Ammon's horn (tissue), 1 donor: ENCODE measurements at regions not wholly inside any gene's neighbourhood (a gene's known extent, or its start where the extent isn't known, plus 50 kb on each side); places are given as distances from the start of the nearest gene placed in this dataset.
A peak's percentile ranks its signal among the peaks of the same experiment; 100 is the strongest.

Source experiments
- DNase-seq: peaks from one replicate; pipeline ENCODE4 v3.0.0-alpha.2; 2016; ENCODE audit warnings: low spot score

GRCh38 chr18:60980422-60981005 is 352.7 kb upstream of the CDH20 start:
- no peak for DNase-seq

GRCh38 chr18:60981682-60982328 is 351.4 kb upstream of the CDH20 start:
- DNase-seq: no peak

GRCh38 chr18:60982329-60982695 is 350.9 kb upstream of the CDH20 start:
- DNase-seq: no peak

- DNase-seq: no peak
Measured at GRCh38 chr18:60982928-60983327, 350.3 kb upstream of the CDH20 start.

GRCh38 chr18:60984510-60984909 is 348.7 kb upstream of the CDH20 start:
- DNase-seq: no peak

- DNase-seq: no peak
Measured at GRCh38 chr18:60987963-60988362, 345.3 kb upstream of the CDH20 start.

GRCh38 chr18:60996326-60996725 is 336.9 kb upstream of the CDH20 start:
- DNase-seq: no peak

GRCh38 chr18:60996822-60997221 is 336.4 kb upstream of the CDH20 start:
- DNase-seq: peak; percentile 13

GRCh38 chr18:61001138-61001537 is 332.1 kb upstream of the CDH20 start:
- no peak for DNase-seq

- DNase-seq: no peak
Measured at GRCh38 chr18:61006687-61007224, 326.5 kb upstream of the CDH20 start.

- DNase-seq: no peak
Measured at GRCh38 chr18:61019338-61020301, 313.6 kb upstream of the CDH20 start.

GRCh38 chr18:61025596-61025995 is 307.6 kb upstream of the CDH20 start:
- no peak for DNase-seq

GRCh38 chr18:61031626-61032025 is 301.6 kb upstream of the CDH20 start:
- DNase-seq: peak; percentile 22

- no peak for DNase-seq
Measured at GRCh38 chr18:61034580-61034979, 298.6 kb upstream of the CDH20 start.

GRCh38 chr18:61039251-61039650 is 294.0 kb upstream of the CDH20 start:
- DNase-seq: no peak

- DNase-seq: no peak
Measured at GRCh38 chr18:61047794-61048193, 285.4 kb upstream of the CDH20 start.

GRCh38 chr18:61057443-61057842 is 275.8 kb upstream of the CDH20 start:
- no peak for DNase-seq

- no peak for DNase-seq
Measured at GRCh38 chr18:61062258-61062657, 271.0 kb upstream of the CDH20 start.

- DNase-seq: no peak
Measured at GRCh38 chr18:61064911-61065310, 268.3 kb upstream of the CDH20 start.

GRCh38 chr18:61076986-61077385 is 256.2 kb upstream of the CDH20 start:
- no peak for DNase-seq

GRCh38 chr18:61079714-61080113 is 253.5 kb upstream of the CDH20 start:
- no peak for DNase-seq

GRCh38 chr18:61080954-61081528 is 252.2 kb upstream of the CDH20 start:
- DNase-seq: no peak
